ENCODE measurements at regions not wholly inside any gene's neighbourhood (a gene's known extent, or its start where the extent isn't known, plus 50 kb on each side); places are given as distances from the start of the nearest gene placed in this dataset.

DNA sequence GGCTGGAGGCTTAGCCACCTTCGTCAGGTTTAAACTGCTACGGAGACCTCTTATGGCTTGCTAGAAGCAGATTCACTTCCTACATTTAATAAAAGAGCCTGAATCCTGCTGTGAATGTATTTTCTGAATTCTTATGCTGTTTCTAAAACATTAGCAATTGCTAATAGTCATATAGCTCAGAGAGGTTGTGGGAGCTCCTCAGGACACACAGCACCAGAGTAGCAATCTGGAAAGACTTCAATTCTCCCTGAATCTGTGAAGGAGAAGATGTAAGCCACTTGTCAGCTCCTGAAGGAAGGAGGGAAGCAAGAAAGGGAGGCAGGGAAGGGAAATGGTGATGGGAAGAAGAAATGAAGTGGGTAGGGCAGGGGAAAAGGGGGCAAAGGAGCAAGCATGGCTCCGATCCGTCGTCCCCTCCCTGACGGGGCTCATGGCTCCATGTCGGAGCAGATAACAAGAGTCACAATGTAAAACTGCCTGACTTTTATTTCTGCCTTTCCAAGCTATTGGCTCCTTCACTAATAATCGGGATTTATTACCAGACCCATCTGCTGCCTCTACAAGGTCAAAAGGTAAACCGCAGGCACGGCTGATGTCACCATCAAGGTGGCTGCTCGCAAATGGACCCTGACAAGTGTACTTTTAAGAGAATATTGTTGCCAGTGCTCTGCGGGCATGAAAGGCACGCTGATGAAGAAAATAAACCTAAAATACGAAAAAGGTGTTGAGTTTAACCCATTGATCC is 656.0 kb upstream of the SALL3 start:
- TF ChIP-seq CTCF (IDR thresholded peaks at IDR 0.05; ENCODE audit: low read depth, low read length) (no peak), POLR2A (IDR thresholded peaks at IDR 0.05; ENCODE audit: extremely low read depth, insufficient read length) (no peak), MYC (IDR thresholded peaks at IDR 0.05; ENCODE audit: low read depth, low read length) (no peak)
- TF ChIP-seq, protein P1, sequence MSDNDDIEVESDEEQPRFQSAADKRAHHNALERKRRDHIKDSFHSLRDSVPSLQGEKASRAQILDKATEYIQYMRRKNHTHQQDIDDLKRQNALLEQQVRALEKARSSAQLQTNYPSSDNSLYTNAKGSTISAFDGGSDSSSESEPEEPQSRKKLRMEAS (IDR thresholded peaks at IDR 0.05; ENCODE audit: low read depth, low read length), result no peak
